Neural cell (in vitro differentiated cells): ENCODE measurements at regions not wholly inside any gene's neighbourhood (a gene's known extent, or its start where the extent isn't known, plus 50 kb on each side); places are given as distances from the start of the nearest gene placed in this dataset.

ENCODE experiments used
- H2AFZ ChIP-seq: fragments of 200-600, 300-800 bp; sonication (generic), shearing (Covaris generic); 2 replicates; pipeline ENCODE4 v1.6.0; 2014; ENCODE audit warnings: low read depth, mild to moderate bottlenecking, antibody characterized with exemption, low read length, moderate library complexity
- H3F3A ChIP-seq: fragments of 200-600 bp; shearing (Covaris generic); 2 replicates; pipeline ENCODE4 v1.6.1; 2016; ENCODE audit warnings: mild to moderate bottlenecking, moderate library complexity, mixed read lengths, antibody characterized with exemption, low read length; ENCODE audit not compliant: insufficient read depth, poor library complexity, severe bottlenecking
- H3K27ac ChIP-seq: fragments of 200-600, 300-800 bp; sonication (generic), shearing (Covaris generic); 2 replicates; pipeline ENCODE4 v1.5.1; 2014; ENCODE audit warnings: mild to moderate bottlenecking, low read length, moderate library complexity
- H3K27me3 ChIP-seq: fragments of 300-800, 200-600 bp; sonication (generic), shearing (Covaris generic); 2 replicates; pipeline ENCODE4 v1.6.0; 2014; ENCODE audit warnings: mild to moderate bottlenecking, low read depth, low read length, moderate library complexity; ENCODE audit not compliant: insufficient read depth
- H3K36me3 ChIP-seq: fragments of 300-800, 200-600 bp; sonication (generic), shearing (Covaris generic); 2 replicates; pipeline ENCODE4 v1.5.1; 2014; ENCODE audit warnings: mild to moderate bottlenecking, antibody characterized with exemption, low read length, moderate library complexity; ENCODE audit not compliant: insufficient read depth
- H3K4me2 ChIP-seq: fragments of 300-800, 200-600 bp; sonication (generic), shearing (Covaris generic); 2 replicates; pipeline ENCODE4 v1.6.0; 2014; ENCODE audit warnings: mild to moderate bottlenecking, low read length
- H3K4me3 ChIP-seq: fragments of 300-800, 200-600 bp; sonication (generic), shearing (Covaris generic); 2 replicates; pipeline ENCODE4 v1.5.1; 2014; ENCODE audit warnings: mild to moderate bottlenecking, low read length, moderate library complexity
- H3K79me2 ChIP-seq: fragments of 200-600 bp; shearing (Covaris generic); replicated peaks from 2 replicates; pipeline ENCODE4 v1.6.0; 2014; ENCODE audit warnings: mild to moderate bottlenecking, low read length, moderate library complexity; ENCODE audit not compliant: insufficient read depth
- H3K9ac ChIP-seq: fragments of 300-800, 200-600 bp; sonication (generic), shearing (Covaris generic); 2 replicates; pipeline ENCODE4 v1.6.1; 2016; ENCODE audit warnings: mild to moderate bottlenecking, low read length, mixed read lengths
- H3K9me2 ChIP-seq: fragments of 200-600 bp; shearing (Covaris generic); 2 replicates; pipeline ENCODE4 v1.6.1; 2016; ENCODE audit warnings: mild to moderate bottlenecking, low read length, mixed read lengths; ENCODE audit not compliant: insufficient read depth
- H3K9me3 ChIP-seq: fragments of 200-600, 300-800 bp; sonication (generic), shearing (Covaris generic); 2 replicates; pipeline ENCODE4 v1.6.1; 2016; ENCODE audit warnings: mild to moderate bottlenecking, mixed run types, low read length, moderate library complexity, mixed read lengths
- H4K20me1 ChIP-seq: fragments of 200-600 bp; shearing (Covaris generic); 2 replicates; pipeline ENCODE4 v1.6.1; 2016; ENCODE audit warnings: mild to moderate bottlenecking, mixed run types; ENCODE audit not compliant: insufficient read depth
- EP300 ChIP-seq: fragments of 450-650 bp; conservative IDR thresholded peaks from 2 replicates; pipeline ENCODE4 v1.6.1; 2014; ENCODE audit warnings: antibody characterized with exemption, mild to moderate bottlenecking, moderate library complexity; ENCODE audit not compliant: poor library complexity, severe bottlenecking
- EZH2 ChIP-seq: fragments of 200-600, 300-800 bp; shearing (Covaris generic), sonication (generic); IDR thresholded peaks from 2 replicates; pipeline ENCODE4 v1.6.1; 2014; ENCODE audit warnings: antibody characterized with exemption, low read length, borderline replicate concordance, mild to moderate bottlenecking; ENCODE audit not compliant: insufficient read depth, poor library complexity, severe bottlenecking
- MXI1 ChIP-seq: fragments of 450-650 bp; conservative IDR thresholded peaks from 2 replicates; pipeline ENCODE4 v1.6.1; 2014; ENCODE audit warnings: antibody characterized with exemption, mild to moderate bottlenecking; ENCODE audit not compliant: poor library complexity, severe bottlenecking
- POLR2AphosphoS5 ChIP-seq: IDR thresholded peaks from 2 replicates; pipeline ENCODE4 v1.6.1; 2012
- RAD21 ChIP-seq: fragments of 450-650 bp; conservative IDR thresholded peaks from 2 replicates; pipeline ENCODE4 v1.6.1; 2014; ENCODE audit warnings: antibody characterized with exemption, mild to moderate bottlenecking, moderate library complexity
- TAF1 ChIP-seq: IDR thresholded peaks from 2 replicates; pipeline ENCODE4 v1.6.1; 2012; ENCODE audit warnings: low read depth
- TF ChIP-seq, protein P1 (sequence below): IDR thresholded peaks from 2 replicates; pipeline ENCODE4 v1.6.1; 2012; ENCODE audit warnings: borderline replicate concordance

DNA sequence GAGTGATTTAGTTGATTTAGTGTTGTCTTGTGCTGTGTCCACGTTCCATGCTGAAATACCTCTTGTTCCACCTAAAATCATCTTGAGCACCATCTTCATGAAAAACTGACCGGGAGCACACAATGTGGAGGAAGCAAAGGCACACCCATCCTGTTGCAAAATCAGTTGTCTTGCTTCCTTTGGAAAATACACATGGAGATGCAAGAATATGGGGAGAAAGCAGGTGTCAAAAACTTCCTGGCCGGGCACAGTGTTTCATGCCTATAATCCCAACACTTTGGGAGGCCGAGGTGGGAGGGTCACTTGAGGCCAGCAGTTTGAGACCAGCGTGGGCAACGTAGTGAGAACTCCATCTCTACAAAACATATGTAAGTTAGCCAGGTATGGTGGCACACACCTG lies 151.1 kb downstream of the C11orf91 start:
- Histone ChIP-seq H3F3A (no peaks in the 10 kb centered on the region), H3K9me3 (no peaks in the 10 kb centered on the region), H3K9me2 (no peaks in the 10 kb centered on the region), H3K27ac (no peak overlapping the region), H3K4me3 (no peak overlapping the region), H4K20me1 (no peaks in the 10 kb centered on the region), H3K27me3 (no peaks in the 10 kb centered on the region), H3K4me2 (no peak overlapping the region), H3K9ac (no peak overlapping the region), H2AFZ (no peak overlapping the region), H3K79me2 (no peaks in the 10 kb centered on the region), H3K36me3 (peaks cover 27% of the 10 kb centered on the region)
- no peak for TF ChIP-seq MXI1

DNA sequence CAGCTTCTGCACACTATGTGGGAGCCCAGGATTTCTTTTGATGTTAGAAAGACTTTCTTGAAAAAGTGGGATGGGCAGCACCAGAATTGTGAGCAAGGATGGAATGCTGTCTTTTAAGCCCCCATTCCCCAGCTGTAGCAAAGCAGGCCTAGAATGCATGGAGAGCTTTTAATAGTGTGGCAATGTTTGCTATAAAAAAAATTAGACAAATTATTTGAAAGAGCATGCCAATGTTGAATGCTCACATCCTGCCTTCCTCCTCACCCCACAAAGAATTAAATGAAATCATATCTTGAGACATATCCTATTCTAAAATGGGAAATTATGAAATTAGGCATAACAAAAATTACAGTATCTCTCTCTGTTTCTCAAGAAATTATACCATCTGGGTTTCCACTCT lies 154.7 kb downstream of the C11orf91 start:
- H4K20me1 ChIP-seq, result no peaks in the 10 kb centered on the region
- no peak overlapping the region for H3K9ac ChIP-seq
- H3K9me3 ChIP-seq, result no peaks in the 10 kb centered on the region
- H3K4me2 ChIP-seq, result no peak overlapping the region
- no peaks in the 10 kb centered on the region for H3F3A ChIP-seq
- TF ChIP-seq RAD21 (no peak), TAF1 (no peak), MXI1 (no peak)
- H3K4me3 ChIP-seq, result no peak overlapping the region
- H3K27me3 ChIP-seq, result no peaks in the 10 kb centered on the region
- H3K79me2 ChIP-seq, result no peaks in the 10 kb centered on the region
- no peaks in the 10 kb centered on the region for H3K9me2 ChIP-seq
- H2AFZ ChIP-seq, result no peak overlapping the region
- peaks cover 13% of the 10 kb centered on the region for H3K36me3 ChIP-seq
- no peak overlapping the region for H3K27ac ChIP-seq

DNA sequence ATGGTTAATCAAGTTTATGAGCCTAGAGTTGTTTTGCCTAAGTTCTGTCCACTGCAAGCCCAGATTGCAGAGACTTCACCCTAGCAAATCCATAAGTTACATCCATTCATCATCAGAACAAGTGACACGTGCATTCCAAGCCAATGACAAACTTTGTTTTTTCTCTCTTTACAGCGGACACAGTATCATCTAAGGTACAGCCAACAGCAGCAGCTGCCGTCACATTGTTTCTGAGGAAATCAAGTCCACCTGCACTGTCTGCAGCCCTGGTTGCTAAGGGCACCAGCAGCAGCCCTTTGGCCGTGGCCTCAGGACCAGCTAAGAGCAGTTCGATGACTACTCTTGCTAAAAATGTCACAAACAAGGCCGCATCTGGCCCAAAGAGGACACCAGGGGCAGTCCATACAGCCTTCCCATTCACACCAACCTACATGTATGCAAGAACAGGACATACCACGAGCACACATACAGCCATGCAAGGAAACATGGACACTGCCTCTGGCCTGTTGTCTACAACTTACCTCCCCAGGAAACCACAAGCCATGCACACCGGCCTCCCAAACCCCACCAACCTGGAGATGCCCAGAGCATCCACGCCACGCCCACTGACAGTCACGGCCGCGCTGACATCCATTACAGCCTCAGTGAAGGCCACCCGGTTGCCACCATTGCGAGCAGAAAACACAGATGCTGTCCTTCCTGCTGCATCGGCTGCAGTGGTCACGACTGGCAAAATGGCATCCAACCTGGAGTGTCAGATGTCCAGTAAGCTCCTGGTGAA lies 155.8 kb downstream of the C11orf91 start:
- TF ChIP-seq RAD21 (no peak), EZH2 (no peak), EP300 (no peak), TAF1 (no peak), POLR2AphosphoS5 (no peak)
- TF ChIP-seq, protein P1, sequence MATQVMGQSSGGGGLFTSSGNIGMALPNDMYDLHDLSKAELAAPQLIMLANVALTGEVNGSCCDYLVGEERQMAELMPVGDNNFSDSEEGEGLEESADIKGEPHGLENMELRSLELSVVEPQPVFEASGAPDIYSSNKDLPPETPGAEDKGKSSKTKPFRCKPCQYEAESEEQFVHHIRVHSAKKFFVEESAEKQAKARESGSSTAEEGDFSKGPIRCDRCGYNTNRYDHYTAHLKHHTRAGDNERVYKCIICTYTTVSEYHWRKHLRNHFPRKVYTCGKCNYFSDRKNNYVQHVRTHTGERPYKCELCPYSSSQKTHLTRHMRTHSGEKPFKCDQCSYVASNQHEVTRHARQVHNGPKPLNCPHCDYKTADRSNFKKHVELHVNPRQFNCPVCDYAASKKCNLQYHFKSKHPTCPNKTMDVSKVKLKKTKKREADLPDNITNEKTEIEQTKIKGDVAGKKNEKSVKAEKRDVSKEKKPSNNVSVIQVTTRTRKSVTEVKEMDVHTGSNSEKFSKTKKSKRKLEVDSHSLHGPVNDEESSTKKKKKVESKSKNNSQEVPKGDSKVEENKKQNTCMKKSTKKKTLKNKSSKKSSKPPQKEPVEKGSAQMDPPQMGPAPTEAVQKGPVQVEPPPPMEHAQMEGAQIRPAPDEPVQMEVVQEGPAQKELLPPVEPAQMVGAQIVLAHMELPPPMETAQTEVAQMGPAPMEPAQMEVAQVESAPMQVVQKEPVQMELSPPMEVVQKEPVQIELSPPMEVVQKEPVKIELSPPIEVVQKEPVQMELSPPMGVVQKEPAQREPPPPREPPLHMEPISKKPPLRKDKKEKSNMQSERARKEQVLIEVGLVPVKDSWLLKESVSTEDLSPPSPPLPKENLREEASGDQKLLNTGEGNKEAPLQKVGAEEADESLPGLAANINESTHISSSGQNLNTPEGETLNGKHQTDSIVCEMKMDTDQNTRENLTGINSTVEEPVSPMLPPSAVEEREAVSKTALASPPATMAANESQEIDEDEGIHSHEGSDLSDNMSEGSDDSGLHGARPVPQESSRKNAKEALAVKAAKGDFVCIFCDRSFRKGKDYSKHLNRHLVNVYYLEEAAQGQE, result no peak
- Histone ChIP-seq H3K4me3 (no peak overlapping the region), H3K27ac (no peak overlapping the region), H3K36me3 (peaks cover 13% of the 10 kb centered on the region), H3K79me2 (no peaks in the 10 kb centered on the region), H3F3A (no peaks in the 10 kb centered on the region), H3K4me2 (no peak overlapping the region), H3K27me3 (no peaks in the 10 kb centered on the region), H3K9me2 (no peaks in the 10 kb centered on the region), H3K9ac (no peak overlapping the region), H2AFZ (no peak overlapping the region), H4K20me1 (no peaks in the 10 kb centered on the region), H3K9me3 (no peaks in the 10 kb centered on the region)
